PFSK-1 (cell line): ENCODE measurements at regions not wholly inside any gene's neighbourhood (a gene's known extent, or its start where the extent isn't known, plus 50 kb on each side); places are given as distances from the start of the nearest gene placed in this dataset.

ENCODE experiments used
- POLR2AphosphoS5 ChIP-seq: IDR thresholded peaks from 2 replicates; pipeline ENCODE4 v1.6.1; 2012; ENCODE audit warnings: low read depth, mild to moderate bottlenecking, control low read depth, low read length, moderate library complexity
- SIN3A ChIP-seq: IDR thresholded peaks from 2 replicates; pipeline ENCODE4 v1.6.1; 2012; ENCODE audit warnings: mild to moderate bottlenecking, low read length, moderate library complexity, borderline replicate concordance; ENCODE audit not compliant: insufficient read depth

GRCh38 chr13:103291798-103292572 is 225.8 kb upstream of the SLC10A2 start:
- no peak for TF ChIP-seq POLR2AphosphoS5
- TF ChIP-seq SIN3A, result no peak
